ENCODE measurements at regions not wholly inside any gene's neighbourhood (a gene's known extent, or its start where the extent isn't known, plus 50 kb on each side); places are given as distances from the start of the nearest gene placed in this dataset.

DNA sequence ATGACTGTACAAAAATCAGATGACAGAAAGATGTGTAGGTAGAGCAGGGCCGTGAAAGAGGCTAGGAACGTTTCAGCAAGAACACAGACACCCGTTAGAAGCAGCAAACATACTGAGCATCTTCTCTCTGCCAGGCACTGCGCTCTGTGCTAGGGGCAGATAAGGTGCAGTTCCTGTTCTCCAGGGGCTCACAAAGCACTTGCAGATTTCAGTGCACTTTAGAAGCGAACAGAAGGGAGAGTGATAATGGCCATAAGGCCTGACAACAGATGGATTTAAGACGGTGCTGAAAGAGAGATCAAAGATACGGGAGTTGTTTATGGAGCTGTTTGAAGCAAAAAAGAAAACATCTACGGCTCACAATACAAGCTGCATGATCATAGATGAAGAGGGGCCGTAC, 200.3 kb upstream of the FOXD3 start:
- no peak for DNase-seq

DNA sequence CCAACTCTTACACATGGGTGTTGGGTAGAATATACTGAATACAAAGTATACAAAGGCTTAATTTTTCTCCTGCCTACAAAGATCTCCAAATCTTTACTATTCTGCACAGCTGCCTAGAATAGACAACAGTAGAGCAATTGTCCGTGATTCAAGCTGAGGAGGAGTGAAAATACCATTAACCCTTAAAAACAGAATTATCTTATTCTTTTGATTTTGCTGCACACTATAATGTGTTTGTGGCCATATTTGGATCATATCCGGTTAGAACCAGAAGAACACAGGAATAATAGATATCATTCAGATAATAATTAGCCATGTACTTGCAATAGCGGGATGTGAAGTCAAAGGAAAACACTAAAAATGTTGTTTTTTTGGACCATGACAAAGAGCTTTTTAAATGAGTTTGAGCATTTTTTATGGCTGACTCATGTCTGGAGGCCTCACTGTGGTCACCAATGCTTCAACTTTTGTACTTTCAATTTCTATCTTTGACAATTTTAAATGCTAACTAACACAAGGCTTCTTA, 197.6 kb upstream of the FOXD3 start:
- peak in 2 of 4 experiments; percentile 5 to 19 for DNase-seq

GRCh38 chr1:63126104-63126503, 196.3 kb upstream of the FOXD3 start:
- DNase-seq = no peak

DNA sequence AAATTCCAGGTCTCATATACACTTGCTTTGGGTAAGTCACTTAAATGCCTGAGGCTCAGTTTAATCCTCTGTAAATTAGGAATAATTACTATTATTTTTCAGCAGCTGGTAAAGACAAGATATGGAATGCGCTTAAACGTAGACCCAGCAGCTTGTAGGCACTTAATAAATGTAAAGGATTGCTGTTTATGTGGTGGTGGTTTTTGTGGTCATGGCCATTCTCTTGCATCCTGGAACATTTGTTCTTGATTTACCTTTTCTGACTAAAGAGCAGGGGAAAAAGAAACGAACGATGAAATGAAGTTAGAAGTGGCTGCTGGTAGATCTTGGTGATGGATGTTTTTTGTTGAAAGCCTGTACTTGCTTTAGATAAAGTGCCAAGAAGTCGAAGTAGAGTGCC, 195.0 kb upstream of the FOXD3 start:
- DNase-seq = no peak

- DNase-seq = no peak
These were observed 193.8 kb upstream of the FOXD3 start for GRCh38 chr1:63128556-63128955.

DNA sequence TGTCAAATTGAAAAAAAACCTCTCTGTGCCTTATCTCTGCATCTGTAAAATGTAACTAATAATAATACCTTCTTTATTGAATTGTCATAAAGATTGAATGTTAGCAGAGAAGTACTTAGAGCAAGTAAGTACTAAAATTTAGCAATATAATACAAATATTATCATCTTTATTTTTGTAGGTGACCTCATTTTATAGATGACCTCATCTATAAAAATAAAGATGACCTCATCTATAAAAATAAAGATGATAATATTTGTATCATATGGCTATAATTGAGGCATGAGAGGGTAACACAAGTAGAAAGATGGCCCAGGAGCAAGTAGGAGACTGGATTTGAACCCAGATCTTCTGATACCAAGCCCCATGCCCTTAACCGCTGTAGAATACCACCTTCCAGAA, 193.2 kb upstream of the FOXD3 start:
- no peak for DNase-seq

DNA sequence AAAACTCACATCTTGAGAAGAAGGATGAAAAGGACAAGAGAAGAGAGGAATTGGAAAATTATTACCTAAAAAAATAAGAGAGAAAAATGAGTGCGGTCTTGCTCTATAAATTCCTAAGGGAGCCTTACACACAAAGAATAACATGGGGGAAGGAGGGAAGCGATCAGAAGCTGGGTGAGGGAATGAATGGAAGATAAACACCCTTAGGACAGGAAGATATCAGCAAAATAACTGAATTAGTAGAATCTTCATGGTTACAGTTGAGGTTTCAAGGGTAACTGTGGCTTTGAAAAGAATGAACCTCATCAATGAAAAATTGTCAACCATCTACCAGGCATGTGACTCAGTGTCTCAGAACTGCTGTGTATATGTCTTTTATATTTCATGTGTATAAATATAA, 192.5 kb upstream of the FOXD3 start:
- DNase-seq = no peak

DNA sequence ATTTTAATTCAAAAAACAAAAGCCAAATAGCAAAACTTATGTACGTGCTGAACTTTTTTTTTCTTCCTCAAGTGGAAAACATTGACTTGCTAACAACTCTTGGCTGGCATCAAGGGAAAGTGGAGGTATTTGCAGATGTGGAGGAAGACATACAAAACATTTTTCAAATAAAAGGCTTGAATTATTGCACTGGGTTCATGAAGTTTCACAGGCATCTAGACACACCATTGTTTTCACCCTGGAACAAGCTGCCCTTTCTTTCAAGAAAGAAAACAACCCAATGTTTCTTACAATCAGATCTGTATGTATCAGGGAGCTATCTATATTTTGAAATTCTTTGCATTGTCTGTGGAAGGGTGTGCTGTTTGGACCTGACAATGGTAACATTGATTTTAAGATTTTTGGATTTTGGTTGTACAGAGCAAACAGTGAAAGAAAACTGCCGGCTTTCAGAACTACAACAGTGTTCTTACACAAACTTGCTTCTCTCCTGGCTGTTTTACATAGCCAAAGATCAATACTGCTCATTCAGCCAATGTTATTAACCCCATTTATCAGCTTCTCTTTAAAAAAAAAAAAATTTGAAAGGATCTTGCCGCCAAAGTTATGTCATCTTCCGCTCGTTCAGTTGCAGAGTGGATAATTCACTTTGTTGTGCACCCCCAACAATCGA, 187.7 kb upstream of the FOXD3 start:
- DNase-seq = no peak

DNA sequence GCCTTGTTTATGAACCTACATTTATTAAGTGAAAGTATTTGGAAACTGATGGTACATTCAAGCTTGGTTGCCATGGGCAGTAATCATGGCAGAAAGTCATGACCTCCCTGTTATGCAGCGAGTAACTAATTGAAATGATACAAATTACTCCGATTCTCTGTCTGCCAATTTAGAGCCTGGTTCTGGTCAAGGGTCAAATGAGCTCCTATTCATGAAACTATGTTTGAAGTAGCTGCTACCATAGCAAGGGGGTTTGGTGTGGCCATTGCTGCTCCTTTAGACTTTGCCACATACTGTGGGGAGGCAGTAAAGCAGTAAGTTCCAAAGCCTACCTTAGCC, 187.2 kb upstream of the FOXD3 start:
- no peak for DNase-seq

GRCh38 chr1:63135801-63136200, 186.6 kb upstream of the FOXD3 start:
- no peak for DNase-seq

DNA sequence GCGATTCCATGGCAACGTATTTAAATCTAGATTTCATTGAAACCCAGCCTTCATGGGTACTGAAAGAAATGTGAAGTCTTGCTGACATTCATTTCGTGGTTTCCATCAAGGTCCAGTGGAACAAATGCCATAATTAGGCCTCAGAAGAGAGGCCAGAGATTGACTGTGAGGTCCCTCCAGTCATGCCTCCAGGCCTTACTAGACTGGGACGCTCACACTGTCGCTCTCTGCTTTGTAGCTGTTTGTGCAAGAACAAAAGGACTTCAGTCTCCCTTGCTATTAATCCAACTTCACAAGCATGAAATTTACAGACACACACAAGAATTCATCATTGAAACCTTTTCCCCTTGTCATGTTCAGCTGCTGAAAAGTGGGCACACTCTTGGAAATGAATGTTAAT, 180.4 kb upstream of the FOXD3 start:
- DNase-seq = no peak

GRCh38 chr1:63143482-63143881, 178.9 kb upstream of the FOXD3 start:
- no peak for DNase-seq

GRCh38 chr1:63147783-63148182, 174.6 kb upstream of the FOXD3 start:
- no peak for DNase-seq

DNA sequence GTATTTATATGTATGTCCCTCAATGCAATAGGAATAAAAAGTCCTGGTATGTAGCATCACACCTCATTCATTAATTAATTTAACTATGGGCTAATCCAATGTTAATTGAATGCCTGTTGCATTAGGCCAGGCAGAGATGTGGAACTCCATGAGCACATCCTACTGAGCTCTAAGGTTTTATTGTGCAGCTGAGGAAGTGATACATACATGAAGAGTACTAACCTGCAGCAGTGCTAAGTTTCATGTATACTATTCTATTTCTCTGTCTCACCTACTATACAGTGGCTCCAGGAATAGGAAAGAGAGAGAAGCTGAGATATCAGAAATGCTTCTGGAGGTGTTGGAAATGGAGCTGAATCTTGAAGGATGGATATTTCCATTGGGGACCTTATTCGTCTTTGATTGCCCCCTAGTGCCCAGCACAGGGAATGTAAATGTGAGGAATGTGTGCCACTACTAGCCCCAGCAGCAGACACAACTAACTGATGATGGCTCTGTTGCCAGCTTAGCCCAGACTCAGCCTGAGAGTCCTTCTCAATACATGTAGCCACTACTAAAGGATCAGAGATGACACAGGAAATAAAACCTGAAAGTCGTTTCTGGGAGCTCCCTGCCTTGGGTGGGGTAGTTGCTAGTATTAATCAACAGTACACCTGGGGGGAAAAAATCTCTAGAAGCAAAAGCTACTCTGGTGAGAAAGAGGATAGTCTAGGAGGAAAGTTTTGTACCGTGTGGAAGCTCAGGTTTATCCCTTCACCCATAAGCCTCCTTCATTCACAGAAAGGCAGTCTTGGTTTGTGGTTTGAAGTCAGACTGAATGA, 173.3 kb upstream of the FOXD3 start:
- DNase-seq = peak; percentile 37 to 49 (median 43)

DNA sequence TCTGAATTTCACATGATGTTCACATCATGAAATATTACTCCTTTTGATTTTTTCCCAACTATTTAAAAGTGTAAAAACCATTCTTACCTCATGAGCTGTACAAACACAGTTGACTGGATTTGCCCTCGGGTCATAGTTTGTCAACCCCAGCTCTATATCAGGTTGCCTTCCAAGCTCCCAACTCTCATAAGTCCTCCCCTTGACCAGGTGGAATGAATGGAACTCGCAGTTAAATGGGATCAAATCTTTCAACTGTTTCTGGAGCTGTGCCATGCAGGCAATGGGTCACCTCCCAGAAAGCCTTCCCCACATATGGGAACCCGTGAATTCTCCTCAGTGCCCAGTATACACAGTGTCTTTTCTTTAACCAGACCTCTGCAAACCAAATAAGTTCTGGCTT, 169.8 kb upstream of the FOXD3 start:
- DNase-seq = no peak

DNA sequence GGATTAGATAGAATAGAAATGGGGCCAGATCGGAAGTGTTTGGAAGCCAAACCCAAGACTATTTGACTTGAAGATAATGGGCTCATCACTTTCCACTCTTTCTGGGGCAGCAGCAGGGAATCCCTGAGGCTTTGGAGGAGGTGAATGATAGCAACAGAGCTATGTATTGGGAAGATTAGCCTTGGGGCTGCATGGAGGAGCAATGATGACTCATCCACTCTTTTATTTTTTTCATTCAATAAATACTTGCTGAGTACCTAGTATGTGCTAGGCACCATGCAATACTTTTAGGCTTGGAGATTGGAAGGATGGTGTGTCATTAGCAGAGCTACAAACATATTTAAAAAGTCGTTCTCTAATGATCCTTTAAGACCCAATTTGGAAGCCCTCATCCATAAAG, 166.9 kb upstream of the FOXD3 start:
- no peak for DNase-seq

DNA sequence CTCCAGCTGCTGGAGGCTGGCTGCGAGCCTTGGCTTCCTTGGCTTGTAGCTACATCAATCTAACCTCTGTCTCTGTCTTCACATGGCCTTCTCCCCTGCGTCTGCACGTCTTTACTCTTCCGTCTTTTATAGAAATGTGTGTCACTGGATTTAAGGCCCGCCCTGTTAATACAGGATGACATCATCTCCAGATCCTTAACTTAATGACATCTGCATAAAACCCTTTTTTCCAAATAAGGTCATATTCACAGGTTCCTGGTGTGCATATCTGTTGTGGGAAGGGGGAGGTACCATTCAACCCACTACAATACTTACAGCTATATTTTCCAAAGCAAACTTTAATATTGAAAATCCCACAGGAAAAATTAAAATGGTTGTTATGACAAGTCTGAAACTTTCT, 165.3 kb upstream of the FOXD3 start:
- DNase-seq = no peak

DNA sequence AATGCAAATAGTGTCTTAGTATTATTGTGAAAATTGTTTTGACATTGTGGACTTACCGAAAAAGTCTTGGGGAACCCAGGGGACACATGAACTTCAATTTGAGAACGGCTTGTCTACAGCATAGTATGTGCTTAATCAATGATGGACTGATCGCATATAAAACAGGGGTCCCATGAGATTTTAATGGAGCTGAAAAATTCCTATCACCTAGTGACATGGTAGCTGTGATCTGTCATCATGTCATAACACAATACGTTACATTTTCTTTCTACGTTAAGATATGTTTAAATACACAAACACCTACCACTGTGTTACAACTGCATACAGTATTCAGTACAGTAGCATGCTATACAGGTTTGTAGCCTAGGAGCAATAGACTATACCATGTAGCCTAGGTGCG, 153.3 kb upstream of the FOXD3 start:
- DNase-seq = no peak

DNA sequence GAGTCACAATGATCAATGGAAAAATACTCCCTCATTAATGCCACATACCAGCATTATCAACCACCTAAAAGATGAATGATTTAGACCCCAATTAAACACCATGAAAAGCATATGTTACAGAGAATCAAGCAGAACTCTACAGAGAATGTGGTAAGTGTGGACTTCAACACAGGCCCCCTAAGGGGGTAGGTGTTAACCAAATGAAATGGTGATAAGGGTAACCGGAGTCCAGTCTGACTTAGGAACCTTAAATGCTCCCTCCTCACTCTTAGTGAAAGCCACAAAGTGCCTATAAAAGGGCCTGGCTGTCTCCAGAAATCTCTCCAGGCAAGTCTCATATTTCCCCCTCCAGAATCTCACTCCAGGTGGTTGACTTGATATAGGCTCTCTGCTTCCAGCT, 149.2 kb upstream of the FOXD3 start:
- DNase-seq = no peak

DNA sequence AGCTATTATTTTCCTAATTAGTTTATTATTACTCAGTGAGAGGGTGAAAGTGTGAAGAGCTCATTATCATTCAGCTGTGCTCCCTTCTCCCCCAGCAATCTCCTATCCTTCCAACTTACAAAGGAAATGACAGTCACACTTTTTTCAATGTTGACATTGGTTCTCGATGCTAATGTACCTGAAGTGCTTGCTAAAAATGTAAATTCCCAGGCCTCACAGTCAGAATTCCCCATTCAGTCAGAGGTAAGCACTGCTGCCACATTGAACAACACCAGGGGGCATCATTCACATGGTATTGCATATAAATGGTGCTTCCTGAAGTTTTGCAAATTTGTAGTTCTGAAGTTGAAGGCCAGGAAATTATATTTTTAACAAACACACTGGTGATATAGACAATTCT, 132.7 kb upstream of the FOXD3 start:
- peak in 3 of 4 experiments; percentile 0 to 6 (median 5) for DNase-seq

DNA sequence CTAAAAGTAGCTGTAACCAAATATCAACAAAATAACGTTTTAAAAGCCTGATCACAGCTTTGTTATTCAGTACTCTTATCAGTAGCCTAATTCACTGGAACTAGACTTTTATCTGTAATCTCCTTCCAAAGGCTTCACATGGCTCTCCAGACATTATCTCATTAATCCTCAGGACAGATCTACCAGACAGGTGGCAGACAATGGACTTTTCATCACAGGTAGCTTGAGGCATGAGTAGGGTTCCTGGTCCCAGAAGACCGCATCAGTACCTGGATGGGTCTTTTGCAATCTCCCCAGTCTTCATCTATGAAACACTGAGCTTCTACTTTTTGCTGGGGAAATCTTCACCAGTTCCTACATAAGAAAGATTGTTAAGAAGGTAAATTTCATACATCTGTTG, 132.2 kb upstream of the FOXD3 start:
- DNase-seq = no peak

- no peak for DNase-seq
These were observed 123.4 kb upstream of the FOXD3 start for GRCh38 chr1:63198871-63199394.

DNA sequence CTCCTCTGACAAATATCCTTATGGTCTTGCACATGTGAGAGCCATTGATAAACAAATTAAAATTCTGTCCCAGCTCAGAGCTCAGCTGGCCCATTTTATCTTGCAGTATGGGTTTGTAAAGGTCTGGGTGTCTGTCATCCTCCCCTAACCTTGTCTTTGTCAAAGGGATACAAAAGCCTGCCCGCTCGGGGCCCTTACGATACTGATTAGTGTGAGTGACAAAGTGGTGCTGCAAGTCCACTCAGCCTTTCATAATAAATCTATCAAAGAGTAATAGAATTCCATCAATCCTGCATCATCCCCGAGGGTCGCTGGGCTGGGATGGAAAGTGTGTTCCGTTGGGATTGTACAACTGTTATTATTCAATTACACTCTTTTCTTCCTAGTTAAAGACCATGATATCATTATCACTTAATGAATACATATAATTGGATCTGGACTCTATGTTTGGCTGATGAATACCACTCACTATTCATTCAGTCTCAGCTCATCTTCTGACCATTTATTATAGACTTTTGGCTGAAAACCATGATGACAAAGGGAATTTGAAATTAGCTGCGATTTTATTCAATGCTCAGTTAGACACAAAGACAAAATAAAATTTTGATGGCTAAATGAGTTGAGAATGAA, 122.5 kb upstream of the FOXD3 start:
- no peak for DNase-seq

DNA sequence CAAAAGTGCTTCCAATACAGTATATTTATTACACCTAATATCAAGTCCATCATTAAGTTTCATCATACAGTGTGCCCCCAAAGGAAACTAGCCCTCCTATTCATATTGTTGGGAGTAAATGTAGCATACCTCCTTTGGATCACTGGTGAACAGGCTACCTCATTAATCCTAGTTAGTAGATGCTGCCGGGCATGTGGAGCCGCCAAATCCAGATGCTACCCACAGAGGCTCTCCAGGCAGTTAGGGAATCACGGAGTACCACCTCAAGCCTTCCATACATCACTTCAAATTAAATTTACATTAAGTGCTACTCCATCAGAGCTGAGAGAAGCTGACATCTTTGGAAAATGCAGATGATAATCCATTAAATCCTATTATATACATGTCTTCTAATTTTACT, 121.7 kb upstream of the FOXD3 start:
- no peak for DNase-seq

All from suppressor macrophage (primary cell).